DND-41 (cell line): ENCODE measurements at regions not wholly inside any gene's neighbourhood (a gene's known extent, or its start where the extent isn't known, plus 50 kb on each side); places are given as distances from the start of the nearest gene placed in this dataset.

ENCODE experiments used
- ATAC-seq: fragments of 200-7000 bp; cut with Tn5 transposase; 3 replicates; pipeline ENCODE4 v1.9.1; 2021; ENCODE audit warnings: low read depth; ENCODE audit not compliant: insufficient read depth
- DNase-seq: peaks from one replicate; pipeline ENCODE4 v3.0.0-alpha.2; 2020
- H2AFZ ChIP-seq: 2 replicates; pipeline ENCODE4 v1.6.0; 2012; ENCODE audit warnings: low read depth, low read length
- H3K27ac ChIP-seq: 2 replicates; pipeline ENCODE4 v1.5.1; 2012; ENCODE audit warnings: low read length, inconsistent platforms
- H3K27me3 ChIP-seq: fragments of 200-600 bp; sonication (generic); 2 replicates; pipeline ENCODE4 v1.6.0; 2012; ENCODE audit warnings: low read length, mild to moderate bottlenecking, inconsistent platforms; ENCODE audit not compliant: insufficient read depth, poor library complexity
- H3K36me3 ChIP-seq: 2 replicates; pipeline ENCODE4 v1.5.1; 2012; ENCODE audit warnings: low read length, inconsistent platforms; ENCODE audit not compliant: insufficient read depth
- H3K4me1 ChIP-seq: 2 replicates; pipeline ENCODE4 v1.5.1; 2012; ENCODE audit warnings: mild to moderate bottlenecking, low read length; ENCODE audit not compliant: insufficient read depth
- H3K4me2 ChIP-seq: 2 replicates; pipeline ENCODE4 v1.6.0; 2012; ENCODE audit warnings: mild to moderate bottlenecking, moderate library complexity, low read length, inconsistent platforms; ENCODE audit not compliant: insufficient read depth
- H3K4me3 ChIP-seq, 2 experiments: fragments of 200-600 bp in 1 of 2; shearing (Covaris generic) in 1 of 2; 2 replicates each; pipeline ENCODE4 v1.5.1; 2012 to 2016; ENCODE audit warnings: inconsistent platforms in 2 of 2, low read length in 2 of 2, mild to moderate bottlenecking in 2 of 2, low read depth in 1 of 2, moderate library complexity in 1 of 2
- H3K79me2 ChIP-seq: 2 replicates; pipeline ENCODE4 v1.6.0; 2012; ENCODE audit warnings: low read length, inconsistent platforms; ENCODE audit not compliant: insufficient read depth
- H3K9ac ChIP-seq: 2 replicates; pipeline ENCODE4 v1.6.0; 2012; ENCODE audit warnings: low read depth, mild to moderate bottlenecking, inconsistent platforms, low read length, moderate library complexity
- H3K9me3 ChIP-seq: 2 replicates; pipeline ENCODE4 v1.5.1; 2012; ENCODE audit warnings: low read length, moderate library complexity, mild to moderate bottlenecking, inconsistent platforms; ENCODE audit not compliant: insufficient read depth, severe bottlenecking
- H4K20me1 ChIP-seq: 2 replicates; pipeline ENCODE4 v1.6.0; 2012; ENCODE audit warnings: low read length; ENCODE audit not compliant: insufficient read depth
- EZH2 ChIP-seq: IDR thresholded peaks from 3 replicates; pipeline ENCODE4 v1.6.1; 2012; ENCODE audit warnings: borderline replicate concordance, low read depth, mild to moderate bottlenecking, moderate library complexity, low read length, inconsistent platforms; ENCODE audit not compliant: severe bottlenecking
- TF ChIP-seq, protein P1 (sequence below): IDR thresholded peaks from 2 replicates; pipeline ENCODE4 v1.5.1; 2012; ENCODE audit warnings: borderline replicate concordance, low read length, moderate library complexity, mild to moderate bottlenecking; ENCODE audit not compliant: poor library complexity, severe bottlenecking; ENCODE audit errors: extremely low read depth

GRCh38 chr9:87083986-87084385 is 136.7 kb upstream of the GAS1 start:
- no peaks in the 10 kb centered on the region for H4K20me1 ChIP-seq
- no peaks in the 10 kb centered on the region for H3K9me3 ChIP-seq
- H3K4me3 ChIP-seq = no peak overlapping the region
- no peaks in the 10 kb centered on the region for H3K36me3 ChIP-seq
- H3K27ac ChIP-seq = no peak overlapping the region
- H3K79me2 ChIP-seq = no peaks in the 10 kb centered on the region
- H3K9ac ChIP-seq = no peak overlapping the region
- no peaks in the 10 kb centered on the region for H3K27me3 ChIP-seq
- no peak for TF ChIP-seq EZH2
- TF ChIP-seq, protein P1, sequence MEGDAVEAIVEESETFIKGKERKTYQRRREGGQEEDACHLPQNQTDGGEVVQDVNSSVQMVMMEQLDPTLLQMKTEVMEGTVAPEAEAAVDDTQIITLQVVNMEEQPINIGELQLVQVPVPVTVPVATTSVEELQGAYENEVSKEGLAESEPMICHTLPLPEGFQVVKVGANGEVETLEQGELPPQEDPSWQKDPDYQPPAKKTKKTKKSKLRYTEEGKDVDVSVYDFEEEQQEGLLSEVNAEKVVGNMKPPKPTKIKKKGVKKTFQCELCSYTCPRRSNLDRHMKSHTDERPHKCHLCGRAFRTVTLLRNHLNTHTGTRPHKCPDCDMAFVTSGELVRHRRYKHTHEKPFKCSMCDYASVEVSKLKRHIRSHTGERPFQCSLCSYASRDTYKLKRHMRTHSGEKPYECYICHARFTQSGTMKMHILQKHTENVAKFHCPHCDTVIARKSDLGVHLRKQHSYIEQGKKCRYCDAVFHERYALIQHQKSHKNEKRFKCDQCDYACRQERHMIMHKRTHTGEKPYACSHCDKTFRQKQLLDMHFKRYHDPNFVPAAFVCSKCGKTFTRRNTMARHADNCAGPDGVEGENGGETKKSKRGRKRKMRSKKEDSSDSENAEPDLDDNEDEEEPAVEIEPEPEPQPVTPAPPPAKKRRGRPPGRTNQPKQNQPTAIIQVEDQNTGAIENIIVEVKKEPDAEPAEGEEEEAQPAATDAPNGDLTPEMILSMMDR = no peak
- no peaks in the 10 kb centered on the region for H3K4me1 ChIP-seq
- no peak for DNase-seq
- H2AFZ ChIP-seq = no peak overlapping the region
- no peak overlapping the region for H3K4me2 ChIP-seq
- ATAC-seq = no peak

GRCh38 chr9:87084407-87084806 is 137.1 kb upstream of the GAS1 start:
- H3K36me3 ChIP-seq = no peaks in the 10 kb centered on the region
- H3K27ac ChIP-seq = no peak overlapping the region
- H3K27me3 ChIP-seq = no peaks in the 10 kb centered on the region
- H2AFZ ChIP-seq = no peak overlapping the region
- ATAC-seq (no peak), DNase-seq (no peak)
- H4K20me1 ChIP-seq = no peaks in the 10 kb centered on the region
- no peak overlapping the region for H3K9ac ChIP-seq
- H3K79me2 ChIP-seq = no peaks in the 10 kb centered on the region
- H3K4me3 ChIP-seq = no peak overlapping the region
- H3K9me3 ChIP-seq = no peaks in the 10 kb centered on the region
- H3K4me2 ChIP-seq = no peak overlapping the region
- no peak for TF ChIP-seq EZH2
- TF ChIP-seq, protein P1 = no peak
- H3K4me1 ChIP-seq = no peaks in the 10 kb centered on the region

GRCh38 chr9:87085073-87085472 is 137.8 kb upstream of the GAS1 start:
- no peaks in the 10 kb centered on the region for H3K27me3 ChIP-seq
- no peak overlapping the region for H3K4me3 ChIP-seq
- no peak overlapping the region for H3K9ac ChIP-seq
- H3K4me1 ChIP-seq = no peaks in the 10 kb centered on the region
- ATAC-seq (no peak), DNase-seq (no peak)
- no peaks in the 10 kb centered on the region for H3K36me3 ChIP-seq
- TF ChIP-seq, protein P1 = no peak
- no peak for TF ChIP-seq EZH2
- H3K79me2 ChIP-seq = no peaks in the 10 kb centered on the region
- no peak overlapping the region for H3K27ac ChIP-seq
- no peak overlapping the region for H3K4me2 ChIP-seq
- H3K9me3 ChIP-seq = no peaks in the 10 kb centered on the region
- no peaks in the 10 kb centered on the region for H4K20me1 ChIP-seq
- H2AFZ ChIP-seq = no peak overlapping the region

GRCh38 chr9:87085521-87085920 is 138.2 kb upstream of the GAS1 start:
- Histone ChIP-seq H3K4me2 (no peak overlapping the region), H3K36me3 (no peaks in the 10 kb centered on the region), H3K27ac (no peak overlapping the region), H3K9ac (no peak overlapping the region), H3K4me1 (no peaks in the 10 kb centered on the region), H4K20me1 (no peaks in the 10 kb centered on the region), H2AFZ (no peak overlapping the region), H3K4me3 (no peak overlapping the region), H3K79me2 (no peaks in the 10 kb centered on the region), H3K27me3 (no peaks in the 10 kb centered on the region), H3K9me3 (no peaks in the 10 kb centered on the region)
- DNase-seq (no peak), ATAC-seq (no peak)
- no peak for TF ChIP-seq EZH2
- TF ChIP-seq, protein P1 = no peak
